ENCODE measurements at regions not wholly inside any gene's neighbourhood (a gene's known extent, or its start where the extent isn't known, plus 50 kb on each side); places are given as distances from the start of the nearest gene placed in this dataset.

GRCh38 chr9:85151741-85152140 lies 482.2 kb downstream of the NTRK2 start:
- no peak for TF ChIP-seq CTCF (IDR thresholded peaks at IDR 0.05)
- TF ChIP-seq EZH2 (IDR thresholded peaks at IDR 0.05; ENCODE audit: borderline replicate concordance, insufficient read depth, low read depth, low read length, poor library complexity, severe bottlenecking): no peak

Measured in B cell (primary cell).